Mucosa of descending colon (tissue), 3 donors: ENCODE measurements at regions not wholly inside any gene's neighbourhood (a gene's known extent, or its start where the extent isn't known, plus 50 kb on each side); places are given as distances from the start of the nearest gene placed in this dataset.

Experiments
- ATAC-seq: fragments of 200-7000 bp; cut with Tn5 transposase; one replicate; pipeline ENCODE4 v1.9.1; 2020; ENCODE audit warnings: mild to moderate bottlenecking, moderate library complexity
- DNase-seq, 3 donors: peaks; one replicate each; pipeline ENCODE4 v3.0.0-alpha.2; 2020
- H3K36me3 ChIP-seq: fragments of 200-600 bp; one replicate; pipeline ENCODE4 v1.8.0; 2021; ENCODE audit warnings: low read depth, mild to moderate bottlenecking
- H3K4me1 ChIP-seq: fragments of 200-600 bp; one replicate; pipeline ENCODE4 v1.8.0; 2021; ENCODE audit warnings: low read depth, mild to moderate bottlenecking
- H3K4me3 ChIP-seq: fragments of 200-600 bp; one replicate; pipeline ENCODE4 v1.8.0; 2021; ENCODE audit warnings: mild to moderate bottlenecking
- H3K9me3 ChIP-seq: fragments of 200-600 bp; one replicate; pipeline ENCODE4 v1.8.0; 2021; ENCODE audit warnings: mild to moderate bottlenecking
- intact Hi-C, 2 donors: fragments of 100-400 bp; cut with DNase I in 1 of 2; cut with micrococcal nuclease in 1 of 2; formaldehyde crosslinking; loops; one replicate each; pipeline versions ENCODE4 v1.11.0 to v1.11.1; 2022; cut with DNase I, micrococcal nuclease
- TF ChIP-seq, protein P1 (sequence below): fragments of 200-600 bp; IDR thresholded peaks from one replicate; pipeline ENCODE4 v1.8.0; 2022; ENCODE audit warnings: antibody characterized with exemption, mild to moderate bottlenecking
- donor health status: DM: no; HTN: no; CAD: no; lungs with moderate emphysema.
- donor health status: DM: no; HTN: no; CAD: no.
- donor health status: DM: no; HTN: yes; CAD: no.

DNA sequence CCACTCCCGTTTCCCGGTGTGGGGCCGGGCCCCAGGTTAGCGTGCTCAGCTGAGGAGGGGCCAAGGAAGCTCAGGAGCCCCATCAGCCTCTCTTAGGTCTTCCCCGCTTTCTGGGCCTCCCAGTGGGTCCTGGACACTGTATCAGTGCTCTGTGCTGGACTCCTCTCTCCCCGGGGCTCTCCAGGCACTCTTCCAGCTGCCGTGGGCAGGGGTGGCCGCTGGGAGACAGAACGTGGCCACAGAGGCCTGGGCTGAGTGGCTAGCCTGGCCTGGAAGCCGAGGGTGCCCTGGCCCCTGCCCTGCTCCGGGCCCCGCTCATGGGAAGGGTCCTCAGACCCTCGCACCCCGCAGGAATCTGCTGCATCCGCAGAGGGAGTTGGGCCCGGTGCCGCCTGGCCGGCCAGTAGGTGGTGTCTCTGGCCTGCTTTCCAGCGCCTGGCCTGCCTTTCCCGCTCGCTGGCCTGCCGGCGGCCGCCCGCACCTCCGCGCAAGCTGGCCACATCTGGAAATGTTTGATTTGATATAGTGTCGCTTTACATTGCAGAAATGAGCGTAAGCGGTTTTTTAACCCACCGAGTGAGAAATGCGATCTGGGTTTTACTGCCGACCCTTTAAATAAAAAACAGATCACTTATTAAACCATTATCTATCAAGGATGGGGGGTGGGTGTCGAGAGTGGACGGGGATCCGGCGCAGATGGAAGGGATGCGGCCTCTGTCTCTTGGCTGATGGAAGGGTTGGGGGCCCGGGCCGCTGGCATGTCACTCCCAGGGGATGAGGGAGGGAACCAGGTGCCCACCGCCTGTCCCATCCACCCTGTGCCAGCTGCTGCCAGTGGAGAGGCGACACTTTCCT is 74.4 kb upstream of the TTC34 start:
- H3K4me3 ChIP-seq, result no peak overlapping the region

DNA sequence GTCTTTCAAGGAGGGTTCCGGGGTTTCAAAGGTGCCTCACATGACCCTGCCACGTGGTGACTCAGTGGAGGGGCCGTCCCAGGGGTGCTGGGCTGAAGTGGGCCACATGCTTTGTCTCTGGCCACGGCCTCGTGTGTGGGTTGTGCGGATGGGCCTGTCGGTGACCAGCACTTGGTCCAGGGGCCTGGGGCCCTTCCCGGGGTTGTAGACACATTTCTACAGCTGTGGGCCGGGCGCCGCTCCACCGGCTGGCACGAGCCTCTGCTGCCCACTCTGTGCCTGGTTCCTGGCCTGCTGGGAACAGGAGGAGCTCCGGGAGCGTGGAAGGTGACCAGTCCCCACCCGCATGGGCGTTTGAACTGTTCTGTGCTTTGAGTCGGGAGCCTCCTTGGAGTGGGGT is 75.4 kb upstream of the TTC34 start:
- H3K4me3 ChIP-seq, result no peak overlapping the region
- DNase-seq (no peak), ATAC-seq (no peak)
- no peaks in the 10 kb centered on the region for H3K36me3 ChIP-seq
- TF ChIP-seq, protein P1, sequence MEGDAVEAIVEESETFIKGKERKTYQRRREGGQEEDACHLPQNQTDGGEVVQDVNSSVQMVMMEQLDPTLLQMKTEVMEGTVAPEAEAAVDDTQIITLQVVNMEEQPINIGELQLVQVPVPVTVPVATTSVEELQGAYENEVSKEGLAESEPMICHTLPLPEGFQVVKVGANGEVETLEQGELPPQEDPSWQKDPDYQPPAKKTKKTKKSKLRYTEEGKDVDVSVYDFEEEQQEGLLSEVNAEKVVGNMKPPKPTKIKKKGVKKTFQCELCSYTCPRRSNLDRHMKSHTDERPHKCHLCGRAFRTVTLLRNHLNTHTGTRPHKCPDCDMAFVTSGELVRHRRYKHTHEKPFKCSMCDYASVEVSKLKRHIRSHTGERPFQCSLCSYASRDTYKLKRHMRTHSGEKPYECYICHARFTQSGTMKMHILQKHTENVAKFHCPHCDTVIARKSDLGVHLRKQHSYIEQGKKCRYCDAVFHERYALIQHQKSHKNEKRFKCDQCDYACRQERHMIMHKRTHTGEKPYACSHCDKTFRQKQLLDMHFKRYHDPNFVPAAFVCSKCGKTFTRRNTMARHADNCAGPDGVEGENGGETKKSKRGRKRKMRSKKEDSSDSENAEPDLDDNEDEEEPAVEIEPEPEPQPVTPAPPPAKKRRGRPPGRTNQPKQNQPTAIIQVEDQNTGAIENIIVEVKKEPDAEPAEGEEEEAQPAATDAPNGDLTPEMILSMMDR, result no peak
- intact Hi-C loops, result no loop called here
- H3K4me1 ChIP-seq, result no peaks in the 10 kb centered on the region
- peaks cover 3% of the 10 kb centered on the region for H3K9me3 ChIP-seq

More for the DNA sequence above, 74.4 kb upstream of the TTC34 start:
- H3K9me3 ChIP-seq, result peaks cover 12% of the 10 kb centered on the region
- no peaks in the 10 kb centered on the region for H3K36me3 ChIP-seq
- DNase-seq (peak in 1 of 3 donors; percentile 18), ATAC-seq (peak; percentile 19)
- intact Hi-C loops, result no loop called here
- no peaks in the 10 kb centered on the region for H3K4me1 ChIP-seq
- TF ChIP-seq, protein P1, result no peak

DNA sequence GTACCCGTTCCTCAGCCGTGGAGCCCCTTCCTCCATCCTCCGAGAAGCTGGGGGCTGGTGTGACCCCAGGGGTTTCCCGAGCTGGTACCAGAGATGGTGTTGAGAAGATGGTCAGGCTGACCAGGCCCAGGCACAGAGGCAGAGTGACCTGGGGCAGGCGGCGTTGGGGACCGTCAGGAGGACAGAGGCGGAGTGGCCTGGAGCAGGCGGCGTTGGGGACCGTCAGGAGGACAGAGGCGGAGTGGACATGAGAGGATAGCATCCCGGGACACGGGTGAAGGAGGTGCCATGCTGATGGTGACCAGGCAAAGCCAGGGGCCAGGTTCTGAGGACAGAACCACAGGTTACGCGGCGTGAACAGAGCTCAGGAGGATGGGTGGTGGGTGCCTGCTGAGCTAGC is 75.9 kb upstream of the TTC34 start:
- intact Hi-C loops, result no loop called here
- no peaks in the 10 kb centered on the region for H3K4me1 ChIP-seq
- H3K4me3 ChIP-seq, result no peak overlapping the region
- DNase-seq (no peak), ATAC-seq (no peak)
- H3K9me3 ChIP-seq, result no peaks in the 10 kb centered on the region
- H3K36me3 ChIP-seq, result no peaks in the 10 kb centered on the region
- TF ChIP-seq, protein P1, result no peak

DNA sequence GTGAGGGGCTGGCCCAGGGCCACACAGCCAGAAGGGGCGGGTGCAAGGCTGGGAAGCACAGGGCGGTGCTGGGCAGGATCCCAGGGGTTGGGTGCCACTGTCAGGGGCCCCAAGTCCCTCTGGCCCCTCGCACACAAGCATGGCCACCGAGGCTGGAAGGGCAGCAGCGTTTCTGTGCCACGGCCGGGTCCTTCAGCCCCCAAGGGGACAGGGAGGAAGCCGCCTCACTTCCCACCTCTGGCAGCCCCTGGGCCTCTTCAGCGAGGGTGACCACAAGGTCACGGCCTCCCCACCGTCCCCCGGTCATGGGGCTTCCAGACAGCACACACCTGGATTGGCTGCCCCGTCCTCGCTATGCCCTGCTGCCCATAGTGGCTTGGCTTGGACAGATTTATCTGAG is 77.1 kb upstream of the TTC34 start:
- ATAC-seq (no peak), DNase-seq (no peak)
- TF ChIP-seq, protein P1, result no peak
- intact Hi-C loops, result no loop called here
- Histone ChIP-seq H3K36me3 (no peaks in the 10 kb centered on the region), H3K4me1 (no peaks in the 10 kb centered on the region), H3K4me3 (no peak overlapping the region), H3K9me3 (no peaks in the 10 kb centered on the region)

DNA sequence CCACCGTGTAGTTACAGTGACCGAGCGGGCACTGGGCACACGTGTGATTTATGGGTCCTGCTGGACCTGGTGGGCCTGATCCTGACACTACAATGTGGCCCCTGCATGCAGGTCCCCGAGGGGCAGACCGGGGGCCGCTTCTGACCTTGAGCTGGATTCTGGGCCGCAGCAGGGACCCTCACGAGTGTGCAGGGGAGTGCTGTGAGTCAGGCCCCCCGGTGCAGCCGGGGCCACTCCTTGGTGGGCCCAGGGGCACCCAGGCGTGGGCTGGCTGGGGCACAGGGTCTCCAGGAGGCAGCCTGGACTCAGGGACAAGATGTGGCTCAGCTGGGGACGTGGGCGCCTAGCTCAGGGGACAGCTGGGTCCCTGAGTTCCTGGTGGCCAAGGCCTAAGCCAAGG is 77.5 kb upstream of the TTC34 start:
- Histone ChIP-seq H3K36me3 (no peaks in the 10 kb centered on the region), H3K9me3 (no peaks in the 10 kb centered on the region), H3K4me3 (no peak overlapping the region), H3K4me1 (no peaks in the 10 kb centered on the region)
- intact Hi-C loops, result no loop called here
- DNase-seq (no peak), ATAC-seq (no peak)
- TF ChIP-seq, protein P1, result no peak
